MM.1S (cell line): ENCODE measurements at regions not wholly inside any gene's neighbourhood (a gene's known extent, or its start where the extent isn't known, plus 50 kb on each side); places are given as distances from the start of the nearest gene placed in this dataset.

Experiments used
- DNase-seq: peaks from one replicate; pipeline ENCODE4 v3.0.0-alpha.2; 2015
- H2AFZ ChIP-seq: fragments of 300-600 bp; sonication (generic); 2 replicates; pipeline ENCODE4 v1.6.0; 2016; ENCODE audit warnings: antibody characterized with exemption, low read length
- H3F3A ChIP-seq: fragments of 300-600 bp; sonication (generic); 2 replicates; pipeline ENCODE4 v1.6.1; 2016; ENCODE audit warnings: mild to moderate bottlenecking, antibody characterized with exemption, low read length, moderate library complexity, mixed read lengths; ENCODE audit not compliant: insufficient read depth
- H3K27ac ChIP-seq: fragments of 300-600 bp; sonication (generic); 2 replicates; pipeline ENCODE4 v1.5.1; 2016; ENCODE audit warnings: mild to moderate bottlenecking, low read length
- H3K27me3 ChIP-seq: fragments of 300-600 bp; sonication (generic); replicated peaks from 2 replicates; pipeline ENCODE4 v1.6.0; 2016; ENCODE audit warnings: low read length; ENCODE audit not compliant: insufficient read depth
- H3K36me3 ChIP-seq: fragments of 300-600 bp; sonication (generic); replicated peaks from 2 replicates; pipeline ENCODE4 v1.6.1; 2016; ENCODE audit warnings: mild to moderate bottlenecking, low read length, mixed read lengths; ENCODE audit not compliant: insufficient read depth
- H3K4me1 ChIP-seq: fragments of 300-600 bp; sonication (generic); 2 replicates; pipeline ENCODE4 v1.6.1; 2016; ENCODE audit warnings: low read length, mixed read lengths
- H3K4me2 ChIP-seq: fragments of 300-600 bp; sonication (generic); 2 replicates; pipeline ENCODE4 v1.6.0; 2016; ENCODE audit warnings: low read depth, low read length
- H3K4me3 ChIP-seq: fragments of 300-600 bp; sonication (generic); 2 replicates; pipeline ENCODE4 v1.5.1; 2016; ENCODE audit warnings: low read length, mixed read lengths
- H3K79me2 ChIP-seq: fragments of 300-600 bp; sonication (generic); 2 replicates; pipeline ENCODE4 v1.6.1; 2016; ENCODE audit warnings: mixed run types, low read length, mixed read lengths
- H3K9ac ChIP-seq: fragments of 300-600 bp; sonication (generic); 2 replicates; pipeline ENCODE4 v1.6.1; 2016; ENCODE audit warnings: low read length, mixed read lengths
- H3K9me2 ChIP-seq: fragments of 300-600 bp; sonication (generic); replicated peaks from 2 replicates; pipeline ENCODE4 v1.6.1; 2016; ENCODE audit warnings: mild to moderate bottlenecking, low read length, mixed read lengths; ENCODE audit not compliant: insufficient read depth
- H3K9me3 ChIP-seq: fragments of 300-600 bp; sonication (generic); replicated peaks from 2 replicates; pipeline ENCODE4 v1.6.1; 2016; ENCODE audit warnings: mild to moderate bottlenecking, low read length, mixed read lengths; ENCODE audit not compliant: insufficient read depth
- H4K20me1 ChIP-seq: fragments of 300-600 bp; sonication (generic); 2 replicates; pipeline ENCODE4 v1.6.1; 2016; ENCODE audit warnings: mild to moderate bottlenecking, low read length, moderate library complexity, mixed read lengths; ENCODE audit not compliant: insufficient read depth
- EZH2 ChIP-seq: fragments of 300-600 bp; sonication (generic); optimal IDR thresholded peaks from 2 replicates; pipeline ENCODE3; 2017; ENCODE audit warnings: low read depth, mild to moderate bottlenecking, antibody characterized with exemption, low read length, mixed read lengths
- EZH2phosphoT487 ChIP-seq: fragments of 300-600 bp; sonication (generic); IDR thresholded peaks from 2 replicates; pipeline ENCODE4 v1.6.1; 2018; ENCODE audit warnings: antibody characterized with exemption, low read length
- TF ChIP-seq, protein P1 (sequence below): fragments of 300-600 bp; sonication (generic); IDR thresholded peaks from 2 replicates; pipeline ENCODE4 v1.5.1; 2016; ENCODE audit warnings: antibody characterized with exemption, low read length, mixed read lengths

GRCh38 chr9:126166291-126166690, 160.3 kb upstream of the MVB12B start:
- Histone ChIP-seq H3K9ac (no peak overlapping the region), H4K20me1 (no peaks in the 10 kb centered on the region), H3K27ac (no peak overlapping the region), H3K9me2 (no peaks in the 10 kb centered on the region), H2AFZ (no peak overlapping the region), H3K4me1 (no peaks in the 10 kb centered on the region), H3K9me3 (no peaks in the 10 kb centered on the region), H3K27me3 (peaks cover 54% of the 10 kb centered on the region), H3K4me3 (no peak overlapping the region), H3F3A (no peaks in the 10 kb centered on the region), H3K4me2 (no peak overlapping the region), H3K36me3 (no peaks in the 10 kb centered on the region), H3K79me2 (no peaks in the 10 kb centered on the region)
- DNase-seq, result no peak
- TF ChIP-seq EZH2 (no peak), EZH2phosphoT487 (no peak)
- TF ChIP-seq, protein P1, sequence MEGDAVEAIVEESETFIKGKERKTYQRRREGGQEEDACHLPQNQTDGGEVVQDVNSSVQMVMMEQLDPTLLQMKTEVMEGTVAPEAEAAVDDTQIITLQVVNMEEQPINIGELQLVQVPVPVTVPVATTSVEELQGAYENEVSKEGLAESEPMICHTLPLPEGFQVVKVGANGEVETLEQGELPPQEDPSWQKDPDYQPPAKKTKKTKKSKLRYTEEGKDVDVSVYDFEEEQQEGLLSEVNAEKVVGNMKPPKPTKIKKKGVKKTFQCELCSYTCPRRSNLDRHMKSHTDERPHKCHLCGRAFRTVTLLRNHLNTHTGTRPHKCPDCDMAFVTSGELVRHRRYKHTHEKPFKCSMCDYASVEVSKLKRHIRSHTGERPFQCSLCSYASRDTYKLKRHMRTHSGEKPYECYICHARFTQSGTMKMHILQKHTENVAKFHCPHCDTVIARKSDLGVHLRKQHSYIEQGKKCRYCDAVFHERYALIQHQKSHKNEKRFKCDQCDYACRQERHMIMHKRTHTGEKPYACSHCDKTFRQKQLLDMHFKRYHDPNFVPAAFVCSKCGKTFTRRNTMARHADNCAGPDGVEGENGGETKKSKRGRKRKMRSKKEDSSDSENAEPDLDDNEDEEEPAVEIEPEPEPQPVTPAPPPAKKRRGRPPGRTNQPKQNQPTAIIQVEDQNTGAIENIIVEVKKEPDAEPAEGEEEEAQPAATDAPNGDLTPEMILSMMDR, result no peak

DNA sequence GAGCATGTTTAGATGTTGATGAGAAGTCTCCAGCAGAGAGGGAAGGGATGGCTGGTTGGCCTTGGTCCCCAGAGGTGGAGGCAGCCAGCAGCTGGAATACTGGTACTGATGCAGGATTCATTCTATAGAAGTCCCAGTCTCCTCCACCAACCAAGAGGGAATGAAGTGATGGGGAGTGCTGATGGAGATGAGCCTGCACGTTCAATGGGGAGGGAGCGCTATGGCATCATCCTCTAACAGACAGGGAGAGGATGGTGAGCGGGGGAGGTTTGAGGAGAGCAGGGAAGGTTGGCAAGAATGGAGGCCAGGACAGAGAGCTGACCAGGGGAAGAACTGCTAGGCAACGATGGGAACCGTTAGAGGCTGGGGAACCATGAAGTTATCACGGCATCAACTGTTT, 159.8 kb upstream of the MVB12B start:
- H3K27ac ChIP-seq, result no peak overlapping the region
- H3K4me1 ChIP-seq, result no peaks in the 10 kb centered on the region
- no peak overlapping the region for H3K4me2 ChIP-seq
- no peaks in the 10 kb centered on the region for H3K9me3 ChIP-seq
- H3K9ac ChIP-seq, result no peak overlapping the region
- H3K36me3 ChIP-seq, result no peaks in the 10 kb centered on the region
- H3F3A ChIP-seq, result no peaks in the 10 kb centered on the region
- no peaks in the 10 kb centered on the region for H3K9me2 ChIP-seq
- no peaks in the 10 kb centered on the region for H4K20me1 ChIP-seq
- TF ChIP-seq EZH2phosphoT487, result no peak
- TF ChIP-seq, protein P1, result no peak
- no peak for TF ChIP-seq EZH2
- H2AFZ ChIP-seq, result no peak overlapping the region
- peaks cover 54% of the 10 kb centered on the region for H3K27me3 ChIP-seq
- H3K79me2 ChIP-seq, result no peaks in the 10 kb centered on the region
- no peak overlapping the region for H3K4me3 ChIP-seq
- DNase-seq, result no peak

- Histone ChIP-seq H4K20me1 (no peaks in the 10 kb centered on the region), H3K9ac (no peak overlapping the region), H3K9me2 (no peaks in the 10 kb centered on the region), H3F3A (no peaks in the 10 kb centered on the region), H3K36me3 (no peaks in the 10 kb centered on the region), H2AFZ (no peak overlapping the region), H3K79me2 (no peaks in the 10 kb centered on the region), H3K4me2 (no peak overlapping the region), H3K4me3 (no peak overlapping the region), H3K9me3 (no peaks in the 10 kb centered on the region), H3K27ac (no peak overlapping the region), H3K4me1 (no peaks in the 10 kb centered on the region), H3K27me3 (peaks cover 41% of the 10 kb centered on the region)
- no peak for DNase-seq
- TF ChIP-seq EZH2, result no peak
- no peak for TF ChIP-seq EZH2phosphoT487
- TF ChIP-seq, protein P1, result no peak
Observed at GRCh38 chr9:126169736-126170135, 156.9 kb upstream of the MVB12B start.
